ENCODE measurements at regions not wholly inside any gene's neighbourhood (a gene's known extent, or its start where the extent isn't known, plus 50 kb on each side); places are given as distances from the start of the nearest gene placed in this dataset.

DNA sequence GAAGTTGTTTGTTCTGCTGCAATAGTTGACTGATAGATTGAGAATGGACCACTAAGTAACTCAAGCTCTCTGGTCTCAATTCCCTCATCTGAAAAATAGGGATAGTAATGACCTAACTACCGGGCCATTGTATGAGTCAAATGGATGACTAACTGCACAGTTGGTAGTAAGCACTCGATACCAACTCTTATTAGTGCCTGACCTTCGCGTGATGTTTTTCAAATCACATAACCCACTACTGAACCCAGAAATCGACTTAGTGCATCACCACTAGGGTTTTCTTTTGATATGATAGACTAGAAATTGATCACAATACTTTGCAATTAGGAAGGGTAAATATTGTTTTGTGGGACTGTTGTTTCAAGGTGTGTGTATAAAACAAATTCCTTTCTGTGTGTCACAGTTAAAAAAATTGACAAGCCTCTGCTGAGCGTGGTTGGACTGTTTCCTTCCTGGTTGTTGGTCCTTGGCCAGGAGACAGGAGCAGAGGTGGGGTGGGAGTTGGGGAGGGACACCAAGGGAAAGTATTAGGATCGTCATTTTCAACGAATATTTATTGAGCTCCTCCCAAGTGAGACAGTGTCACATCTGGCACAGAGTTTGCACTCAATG lies 54.0 kb upstream of the LRP8 start:
- TF ChIP-seq, protein P1, sequence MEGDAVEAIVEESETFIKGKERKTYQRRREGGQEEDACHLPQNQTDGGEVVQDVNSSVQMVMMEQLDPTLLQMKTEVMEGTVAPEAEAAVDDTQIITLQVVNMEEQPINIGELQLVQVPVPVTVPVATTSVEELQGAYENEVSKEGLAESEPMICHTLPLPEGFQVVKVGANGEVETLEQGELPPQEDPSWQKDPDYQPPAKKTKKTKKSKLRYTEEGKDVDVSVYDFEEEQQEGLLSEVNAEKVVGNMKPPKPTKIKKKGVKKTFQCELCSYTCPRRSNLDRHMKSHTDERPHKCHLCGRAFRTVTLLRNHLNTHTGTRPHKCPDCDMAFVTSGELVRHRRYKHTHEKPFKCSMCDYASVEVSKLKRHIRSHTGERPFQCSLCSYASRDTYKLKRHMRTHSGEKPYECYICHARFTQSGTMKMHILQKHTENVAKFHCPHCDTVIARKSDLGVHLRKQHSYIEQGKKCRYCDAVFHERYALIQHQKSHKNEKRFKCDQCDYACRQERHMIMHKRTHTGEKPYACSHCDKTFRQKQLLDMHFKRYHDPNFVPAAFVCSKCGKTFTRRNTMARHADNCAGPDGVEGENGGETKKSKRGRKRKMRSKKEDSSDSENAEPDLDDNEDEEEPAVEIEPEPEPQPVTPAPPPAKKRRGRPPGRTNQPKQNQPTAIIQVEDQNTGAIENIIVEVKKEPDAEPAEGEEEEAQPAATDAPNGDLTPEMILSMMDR (IDR thresholded peaks at IDR 0.05), result no peak
- TF ChIP-seq POLR2A (IDR thresholded peaks at IDR 0.05), result no peak
- no peak for TF ChIP-seq EP300 (IDR thresholded peaks at IDR 0.05)

Data from tibial nerve (tissue), 4 donors.